ENCODE measurements at regions not wholly inside any gene's neighbourhood (a gene's known extent, or its start where the extent isn't known, plus 50 kb on each side); places are given as distances from the start of the nearest gene placed in this dataset.

DNA sequence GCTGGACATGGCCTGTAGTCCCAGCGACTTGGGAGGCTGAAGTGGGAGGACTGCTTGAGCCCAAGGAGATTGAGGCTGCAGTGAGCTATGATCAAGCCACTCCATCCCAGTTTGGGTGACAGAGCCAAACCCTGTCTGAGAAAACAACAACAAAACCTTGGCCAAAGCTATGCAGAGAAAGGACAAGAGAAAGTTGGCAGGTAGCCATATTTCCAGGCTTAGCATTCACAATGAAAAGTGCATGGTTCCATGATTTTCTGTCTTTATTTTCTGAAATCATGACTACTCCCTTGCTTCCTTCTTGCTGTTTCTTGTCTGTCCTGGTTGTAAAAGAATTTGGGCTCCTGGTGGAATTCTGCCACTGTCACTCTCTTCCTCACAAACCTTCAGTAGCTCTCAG lies 284.6 kb upstream of the C2CD4B start:
- no peak overlapping the region for H3K27ac Mint-ChIP-seq

DNA sequence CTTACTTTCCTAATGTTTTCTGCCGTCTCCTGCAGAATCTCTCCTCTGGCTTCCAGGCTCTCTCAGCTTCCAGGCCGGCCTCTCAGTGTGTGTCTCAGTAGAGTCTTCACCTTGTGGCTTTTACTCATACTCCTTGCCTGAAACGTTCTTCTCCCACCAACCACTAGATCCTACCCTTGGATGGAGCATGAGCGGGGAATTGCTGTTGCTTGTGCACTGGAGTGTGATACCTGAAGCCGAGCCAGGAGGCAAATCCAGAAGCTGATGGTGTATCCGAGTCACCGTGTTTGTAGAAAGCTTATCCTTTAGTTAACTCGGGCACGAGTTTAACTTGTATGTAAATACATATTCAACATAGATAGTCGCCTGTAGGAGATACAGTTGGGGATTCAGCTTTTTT lies 285.0 kb upstream of the C2CD4B start:
- Mint-ChIP-seq H3K4me3 (no peak overlapping the region), H3K36me3 (ENCODE audit: low read depth) (no peaks in the 10 kb centered on the region), H3K27ac (no peak overlapping the region), H3K4me1 (ENCODE audit: low read depth) (no peaks in the 10 kb centered on the region), H3K9me3 (no peaks in the 10 kb centered on the region), H3K27me3 (ENCODE audit: low read depth) (no peaks in the 10 kb centered on the region)
- DNase-seq (ENCODE audit: low spot score): no peak

More for the DNA sequence above, 284.6 kb upstream of the C2CD4B start:
- Mint-ChIP-seq H3K27me3 (ENCODE audit: low read depth) (no peaks in the 10 kb centered on the region), H3K36me3 (ENCODE audit: low read depth) (no peaks in the 10 kb centered on the region), H3K9me3 (no peaks in the 10 kb centered on the region), H3K4me3 (no peak overlapping the region), H3K4me1 (ENCODE audit: low read depth) (no peaks in the 10 kb centered on the region)
- no peak for DNase-seq (ENCODE audit: low spot score)

- Mint-ChIP-seq H3K27ac (no peak overlapping the region), H3K9me3 (no peaks in the 10 kb centered on the region), H3K36me3 (ENCODE audit: low read depth) (no peaks in the 10 kb centered on the region), H3K4me1 (ENCODE audit: low read depth) (no peaks in the 10 kb centered on the region), H3K4me3 (no peak overlapping the region), H3K27me3 (ENCODE audit: low read depth) (no peaks in the 10 kb centered on the region)
- no peak for DNase-seq (ENCODE audit: low spot score)
Measured at GRCh38 chr15:62452026-62452425, 286.9 kb upstream of the C2CD4B start.

- no peaks in the 10 kb centered on the region for H3K27me3 Mint-ChIP-seq (ENCODE audit: low read depth)
- no peaks in the 10 kb centered on the region for H3K4me1 Mint-ChIP-seq (ENCODE audit: low read depth)
- no peak overlapping the region for H3K4me3 Mint-ChIP-seq
- H3K27ac Mint-ChIP-seq: no peak overlapping the region
- no peaks in the 10 kb centered on the region for H3K36me3 Mint-ChIP-seq (ENCODE audit: low read depth)
- no peaks in the 10 kb centered on the region for H3K9me3 Mint-ChIP-seq
- DNase-seq (ENCODE audit: low spot score): no peak
Measured at GRCh38 chr15:62452667-62453066, 287.6 kb upstream of the C2CD4B start.

DNA sequence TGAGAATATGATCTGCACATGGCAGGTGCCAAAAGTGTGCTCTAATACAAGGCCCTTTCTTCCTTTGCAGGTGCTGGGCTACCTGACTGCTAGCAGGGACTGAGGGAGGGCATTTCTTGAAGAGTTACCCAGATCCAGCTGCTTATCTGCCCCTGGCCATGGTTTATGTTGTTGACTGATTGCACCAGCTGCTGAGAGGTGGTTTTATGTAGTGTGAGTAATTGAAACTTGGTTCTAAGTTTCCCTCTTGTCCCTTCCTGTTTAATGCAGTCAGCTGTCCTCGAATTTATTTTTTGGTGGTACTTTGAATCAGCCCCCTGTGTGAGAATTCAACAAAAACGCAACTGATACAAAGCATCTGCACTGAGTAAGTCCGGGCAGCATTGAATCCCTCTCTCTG lies 288.3 kb upstream of the C2CD4B start:
- Mint-ChIP-seq H3K27ac (no peak overlapping the region), H3K9me3 (no peaks in the 10 kb centered on the region), H3K36me3 (ENCODE audit: low read depth) (no peaks in the 10 kb centered on the region), H3K27me3 (ENCODE audit: low read depth) (no peaks in the 10 kb centered on the region), H3K4me1 (ENCODE audit: low read depth) (no peaks in the 10 kb centered on the region), H3K4me3 (no peak overlapping the region)
- DNase-seq (ENCODE audit: low spot score): no peak

- no peak for DNase-seq (ENCODE audit: low spot score)
- no peaks in the 10 kb centered on the region for H3K4me1 Mint-ChIP-seq (ENCODE audit: low read depth)
- H3K36me3 Mint-ChIP-seq (ENCODE audit: low read depth): no peaks in the 10 kb centered on the region
- H3K27ac Mint-ChIP-seq: no peak overlapping the region
- H3K9me3 Mint-ChIP-seq: no peaks in the 10 kb centered on the region
- no peak overlapping the region for H3K4me3 Mint-ChIP-seq
- H3K27me3 Mint-ChIP-seq (ENCODE audit: low read depth): no peaks in the 10 kb centered on the region
Measured at GRCh38 chr15:62453981-62454380, 288.9 kb upstream of the C2CD4B start.

DNA sequence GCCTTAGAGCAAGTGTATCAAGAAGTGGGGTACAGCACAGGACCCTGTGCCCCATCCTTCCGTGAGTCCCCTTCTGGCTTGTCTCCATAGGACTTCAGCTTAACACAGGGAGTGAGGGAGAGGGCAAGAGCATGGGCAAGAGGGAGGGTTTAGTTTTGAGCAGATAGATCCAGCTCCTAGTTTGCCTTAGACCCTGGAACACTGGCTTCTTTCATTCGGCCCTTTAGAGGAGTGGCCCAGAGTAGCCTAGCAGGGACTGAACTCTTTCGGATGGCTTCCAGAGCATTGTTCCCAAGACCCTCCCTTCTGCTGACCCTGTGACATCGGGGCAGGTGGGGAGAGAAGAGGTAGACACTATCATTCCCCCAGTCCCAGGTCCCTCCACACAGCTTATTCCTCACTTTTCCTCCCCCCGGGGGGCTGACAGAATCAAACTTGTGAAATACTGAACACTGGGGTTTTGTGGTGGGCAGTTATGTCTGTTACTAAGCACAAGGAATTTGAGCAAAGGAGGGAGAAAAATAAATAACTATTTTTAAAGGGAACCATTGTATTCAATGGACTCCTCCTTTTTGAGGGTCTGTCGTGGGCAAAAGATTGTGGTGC lies 289.6 kb upstream of the C2CD4B start:
- Mint-ChIP-seq H3K36me3 (ENCODE audit: low read depth) (no peaks in the 10 kb centered on the region), H3K9me3 (no peaks in the 10 kb centered on the region), H3K4me1 (ENCODE audit: low read depth) (no peaks in the 10 kb centered on the region), H3K27me3 (ENCODE audit: low read depth) (no peaks in the 10 kb centered on the region), H3K27ac (no peak overlapping the region), H3K4me3 (no peak overlapping the region)
- DNase-seq (ENCODE audit: low spot score): no peak

- Mint-ChIP-seq H3K4me3 (no peak overlapping the region), H3K4me1 (ENCODE audit: low read depth) (no peaks in the 10 kb centered on the region), H3K27ac (no peak overlapping the region), H3K27me3 (ENCODE audit: low read depth) (no peaks in the 10 kb centered on the region), H3K9me3 (no peaks in the 10 kb centered on the region), H3K36me3 (ENCODE audit: low read depth) (no peaks in the 10 kb centered on the region)
- no peak for DNase-seq (ENCODE audit: low spot score)
Measured at GRCh38 chr15:62455441-62455921, 290.4 kb upstream of the C2CD4B start.

- Mint-ChIP-seq H3K4me1 (ENCODE audit: low read depth) (no peaks in the 10 kb centered on the region), H3K36me3 (ENCODE audit: low read depth) (no peaks in the 10 kb centered on the region), H3K4me3 (no peak overlapping the region), H3K9me3 (no peaks in the 10 kb centered on the region), H3K27me3 (ENCODE audit: low read depth) (no peaks in the 10 kb centered on the region), H3K27ac (no peak overlapping the region)
- no peak for DNase-seq (ENCODE audit: low spot score)
Measured at GRCh38 chr15:62456011-62456920, 291.2 kb upstream of the C2CD4B start.

DNA sequence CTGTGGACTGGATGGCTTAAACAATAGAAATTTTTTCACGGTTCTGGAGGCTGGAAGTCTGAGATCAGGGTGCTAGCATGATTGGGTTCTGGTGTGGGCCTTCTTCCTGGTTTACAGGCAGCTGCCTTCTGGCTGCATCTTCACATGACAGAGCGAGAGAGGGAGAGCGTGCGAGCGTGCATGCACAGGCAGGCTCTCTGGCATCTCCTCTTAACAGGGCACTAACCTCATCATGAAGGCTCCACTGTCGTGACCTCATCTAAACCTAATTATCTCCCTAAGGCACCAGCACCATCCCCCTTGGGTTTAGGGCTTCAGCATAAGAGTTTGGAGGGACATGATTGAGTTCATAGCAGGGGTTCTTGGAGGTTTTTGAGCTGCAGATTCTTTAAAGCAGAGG lies 292.0 kb upstream of the C2CD4B start:
- H3K9me3 Mint-ChIP-seq: no peaks in the 10 kb centered on the region
- no peak overlapping the region for H3K27ac Mint-ChIP-seq
- H3K4me1 Mint-ChIP-seq (ENCODE audit: low read depth): no peaks in the 10 kb centered on the region
- H3K4me3 Mint-ChIP-seq: no peak overlapping the region
- no peaks in the 10 kb centered on the region for H3K27me3 Mint-ChIP-seq (ENCODE audit: low read depth)
- no peak for DNase-seq (ENCODE audit: low spot score)
- no peaks in the 10 kb centered on the region for H3K36me3 Mint-ChIP-seq (ENCODE audit: low read depth)

DNA sequence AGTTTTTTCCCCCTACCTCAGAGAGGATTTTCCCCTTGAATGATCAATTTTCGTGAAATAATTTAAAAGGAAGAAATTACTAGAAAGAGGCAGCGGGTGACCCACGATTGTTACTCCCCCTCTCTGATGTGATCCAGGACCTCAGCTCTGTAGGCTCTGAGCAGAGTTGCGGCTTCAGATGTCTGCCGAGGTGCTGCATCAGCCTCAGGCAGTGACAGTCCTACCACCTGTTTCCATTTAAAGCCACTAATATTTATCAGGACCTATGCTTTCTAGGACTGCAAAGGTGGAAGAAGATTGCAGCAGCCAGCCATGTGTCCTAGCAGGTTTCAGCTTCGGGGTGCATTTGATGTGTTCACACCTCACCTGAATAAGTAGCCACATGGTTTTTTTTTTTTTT lies 294.8 kb upstream of the C2CD4B start:
- DNase-seq (ENCODE audit: low spot score): no peak
- Mint-ChIP-seq H3K27me3 (ENCODE audit: low read depth) (no peaks in the 10 kb centered on the region), H3K9me3 (no peaks in the 10 kb centered on the region), H3K4me1 (ENCODE audit: low read depth) (no peaks in the 10 kb centered on the region), H3K27ac (no peak overlapping the region), H3K4me3 (no peak overlapping the region), H3K36me3 (ENCODE audit: low read depth) (no peaks in the 10 kb centered on the region)

DNA sequence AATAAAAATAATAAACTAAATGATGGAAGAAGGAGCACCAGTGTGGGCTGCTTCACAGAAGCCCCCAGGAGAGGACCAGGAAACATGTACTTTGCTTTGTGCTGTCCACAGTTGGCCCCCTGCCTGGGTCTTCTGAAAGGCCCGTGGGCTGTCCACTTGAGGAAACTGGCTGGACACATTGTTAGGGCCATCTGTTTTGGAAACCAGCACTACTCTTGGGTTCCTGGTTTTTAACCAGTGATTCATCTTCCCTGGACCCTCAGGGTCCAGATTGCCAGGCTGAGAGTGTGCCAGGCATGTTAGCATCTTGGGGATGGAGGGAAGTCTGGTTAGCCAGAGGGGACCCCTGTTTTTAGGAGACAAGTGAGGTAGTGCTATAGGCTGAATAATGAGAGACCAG lies 297.2 kb upstream of the C2CD4B start:
- Mint-ChIP-seq H3K9me3 (no peaks in the 10 kb centered on the region), H3K36me3 (ENCODE audit: low read depth) (no peaks in the 10 kb centered on the region), H3K4me1 (ENCODE audit: low read depth) (no peaks in the 10 kb centered on the region), H3K27ac (no peak overlapping the region), H3K4me3 (no peak overlapping the region), H3K27me3 (ENCODE audit: low read depth) (no peaks in the 10 kb centered on the region)
- DNase-seq (ENCODE audit: low spot score): no peak

DNA sequence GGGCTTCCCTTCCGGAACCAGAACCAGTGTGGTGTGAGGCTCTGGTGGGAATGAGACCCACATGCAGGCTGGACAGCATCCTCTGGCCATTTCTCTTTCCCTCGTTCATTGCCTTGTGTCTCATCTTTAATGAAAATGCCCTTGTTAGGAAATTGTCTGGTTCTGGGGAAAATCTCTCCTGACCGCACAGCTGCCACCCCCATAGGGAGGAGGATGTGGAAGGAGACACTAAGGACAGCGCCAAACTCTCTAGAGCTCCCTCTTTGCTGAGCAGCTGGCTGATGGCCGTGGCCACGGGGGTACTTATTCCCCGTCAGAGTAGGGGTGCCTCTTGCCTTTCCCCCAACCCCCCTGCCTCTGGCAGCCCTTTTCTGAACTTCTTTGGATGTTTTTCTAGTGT lies 297.6 kb upstream of the C2CD4B start:
- H3K9me3 Mint-ChIP-seq: no peaks in the 10 kb centered on the region
- no peak overlapping the region for H3K27ac Mint-ChIP-seq
- H3K4me3 Mint-ChIP-seq: no peak overlapping the region
- H3K27me3 Mint-ChIP-seq (ENCODE audit: low read depth): no peaks in the 10 kb centered on the region
- no peaks in the 10 kb centered on the region for H3K36me3 Mint-ChIP-seq (ENCODE audit: low read depth)
- no peak for DNase-seq (ENCODE audit: low spot score)
- no peaks in the 10 kb centered on the region for H3K4me1 Mint-ChIP-seq (ENCODE audit: low read depth)

DNA sequence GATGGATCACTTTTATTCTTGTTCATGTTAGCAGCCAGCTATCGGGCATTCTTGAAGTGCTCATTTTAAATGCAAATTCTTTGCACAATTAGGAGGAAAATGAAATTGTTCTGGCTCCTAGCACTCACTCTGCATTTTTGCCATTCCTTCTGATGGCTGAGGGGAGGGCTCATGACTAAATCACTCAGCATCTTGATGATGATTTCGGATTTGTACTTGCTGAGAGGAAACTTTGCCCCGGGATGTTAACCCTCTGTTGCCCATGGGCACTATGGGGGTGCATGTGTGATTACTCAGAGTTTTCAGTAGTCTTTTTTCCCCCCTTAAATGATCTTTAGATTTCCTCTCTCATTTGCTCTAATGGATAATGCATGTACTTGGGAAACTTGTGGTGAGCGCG lies 299.6 kb upstream of the C2CD4B start:
- Mint-ChIP-seq H3K27ac (no peak overlapping the region), H3K4me1 (ENCODE audit: low read depth) (no peaks in the 10 kb centered on the region), H3K9me3 (no peaks in the 10 kb centered on the region), H3K27me3 (ENCODE audit: low read depth) (no peaks in the 10 kb centered on the region), H3K4me3 (no peak overlapping the region), H3K36me3 (ENCODE audit: low read depth) (no peaks in the 10 kb centered on the region)
- DNase-seq (ENCODE audit: low spot score): no peak
